ENCODE measurements at regions not wholly inside any gene's neighbourhood (a gene's known extent, or its start where the extent isn't known, plus 50 kb on each side); places are given as distances from the start of the nearest gene placed in this dataset.

- H3K27ac ChIP-seq: no peak overlapping the region
- peaks cover 3 to 24% of the 10 kb centered on the region in 2 donors for H3K4me1 ChIP-seq (ENCODE audit: control insufficient read depth in 1 of 2, low read depth in 2 of 2)
- no peaks in the 10 kb centered on the region for H3K36me3 ChIP-seq
- TF ChIP-seq CTCF (IDR thresholded peaks at IDR 0.05): no peak
- no peak overlapping the region for H3K4me3 ChIP-seq
- no peak for DNase-seq (ENCODE audit: low spot score)
- no peaks in the 10 kb centered on the region for H3K9me3 ChIP-seq
- H3K27me3 ChIP-seq (replicated peaks; ENCODE audit: insufficient read depth): no peaks in the 10 kb centered on the region
- ATAC-seq (ENCODE audit: insufficient number of reproducible peaks, low FRiP score, low read depth): no peak
Measured at GRCh38 chr2:71783215-71783614, 329.9 kb downstream of the DYSF start.

- no peak for DNase-seq (ENCODE audit: low spot score)
- TF ChIP-seq CTCF (IDR thresholded peaks at IDR 0.05): no peak
- no peaks in the 10 kb centered on the region for H3K36me3 ChIP-seq
- no peaks in the 10 kb centered on the region for H3K27me3 ChIP-seq (replicated peaks; ENCODE audit: insufficient read depth)
- no peak overlapping the region for H3K4me3 ChIP-seq
- no peak overlapping the region for H3K27ac ChIP-seq
- no peaks in the 10 kb centered on the region for H3K9me3 ChIP-seq
- H3K4me1 ChIP-seq (ENCODE audit: control insufficient read depth in 1 of 2, low read depth in 2 of 2): peaks cover 3 to 24% of the 10 kb centered on the region in 2 donors
- no peak for ATAC-seq (ENCODE audit: insufficient number of reproducible peaks, low FRiP score, low read depth)
Measured at GRCh38 chr2:71782323-71782722, 329.0 kb downstream of the DYSF start.

- no peak for TF ChIP-seq CTCF (IDR thresholded peaks at IDR 0.05)
- Histone ChIP-seq H3K27ac (no peak overlapping the region), H3K4me3 (no peak overlapping the region), H3K36me3 (no peaks in the 10 kb centered on the region), H3K4me1 (ENCODE audit: control insufficient read depth in 1 of 2, low read depth in 2 of 2) (peaks cover 3 to 24% of the 10 kb centered on the region in 2 donors), H3K9me3 (no peaks in the 10 kb centered on the region), H3K27me3 (replicated peaks; ENCODE audit: insufficient read depth) (no peaks in the 10 kb centered on the region)
- DNase-seq (ENCODE audit: low spot score) (no peak), ATAC-seq (ENCODE audit: insufficient number of reproducible peaks, low FRiP score, low read depth) (no peak)
Measured at GRCh38 chr2:71781695-71782228, 328.4 kb downstream of the DYSF start.

GRCh38 chr2:71780162-71780561 lies 326.8 kb downstream of the DYSF start:
- no peak for TF ChIP-seq CTCF (IDR thresholded peaks at IDR 0.05)
- Histone ChIP-seq H3K36me3 (no peaks in the 10 kb centered on the region), H3K4me3 (no peak overlapping the region), H3K27me3 (replicated peaks; ENCODE audit: insufficient read depth) (no peaks in the 10 kb centered on the region), H3K9me3 (no peaks in the 10 kb centered on the region), H3K27ac (no peak overlapping the region), H3K4me1 (ENCODE audit: control insufficient read depth in 1 of 2, low read depth in 2 of 2) (peaks cover under 1 to 19% of the 10 kb centered on the region in 2 donors)
- no peak for ATAC-seq (ENCODE audit: insufficient number of reproducible peaks, low FRiP score, low read depth)
- no peak for DNase-seq (ENCODE audit: low spot score)

GRCh38 chr2:71779774-71780105 lies 326.4 kb downstream of the DYSF start:
- Histone ChIP-seq H3K4me3 (no peak overlapping the region), H3K27ac (no peak overlapping the region), H3K9me3 (no peaks in the 10 kb centered on the region), H3K27me3 (replicated peaks; ENCODE audit: insufficient read depth) (no peaks in the 10 kb centered on the region), H3K4me1 (ENCODE audit: control insufficient read depth in 1 of 2, low read depth in 2 of 2) (peaks cover 0 to 14% of the 10 kb centered on the region in 2 donors), H3K36me3 (no peaks in the 10 kb centered on the region)
- ATAC-seq (ENCODE audit: insufficient number of reproducible peaks, low FRiP score, low read depth) (no peak), DNase-seq (ENCODE audit: low spot score) (no peak)
- no peak for TF ChIP-seq CTCF (IDR thresholded peaks at IDR 0.05)

Measured in thoracic aorta (tissue), 2 donors.